HG03575 (cell line): ENCODE measurements at regions not wholly inside any gene's neighbourhood (a gene's known extent, or its start where the extent isn't known, plus 50 kb on each side); places are given as distances from the start of the nearest gene placed in this dataset.
"Not testable (repeated sequence)": the region's sequence is repeated elsewhere in the genome, so short reads cannot be mapped to it uniquely, and the experiment has no call there.

ENCODE experiments used
- ATAC-seq: cut with Tn5 transposase; IDR thresholded peaks from one replicate; pipeline ENCODE4 v1.9.1; 2021; ENCODE audit not compliant: unreplicated experiment, insufficient number of reproducible peaks, low FRiP score; ENCODE audit errors: extremely low read depth

GRCh38 chr2:88855620-88856408, 164.3 kb downstream of the RPIA start:
- ATAC-seq, result no peak

- ATAC-seq, result no peak
Observed at GRCh38 chr2:88856409-88857135, 165.1 kb downstream of the RPIA start.

GRCh38 chr2:88857274-88857741, 165.8 kb downstream of the RPIA start:
- no peak for ATAC-seq

- no peak for ATAC-seq
Observed at GRCh38 chr2:88857951-88858411, 166.5 kb downstream of the RPIA start.

GRCh38 chr2:88859461-88859860, 168.0 kb downstream of the RPIA start:
- no peak for ATAC-seq

- ATAC-seq, result no peak
Observed at GRCh38 chr2:88860421-88861075, 169.1 kb downstream of the RPIA start.

GRCh38 chr2:88865801-88866371, 174.4 kb downstream of the RPIA start:
- ATAC-seq, result no peak

GRCh38 chr2:88866756-88867155, 175.3 kb downstream of the RPIA start:
- no peak for ATAC-seq

GRCh38 chr2:88868861-88869260, 177.4 kb downstream of the RPIA start:
- ATAC-seq, result no peak

GRCh38 chr2:88870267-88870839, 178.9 kb downstream of the RPIA start:
- no peak for ATAC-seq

GRCh38 chr2:88871336-88871735, 179.9 kb downstream of the RPIA start:
- ATAC-seq, result no peak

- ATAC-seq, result no peak
Observed at GRCh38 chr2:88873620-88874019, 182.1 kb downstream of the RPIA start.

- ATAC-seq, result no peak
Observed at GRCh38 chr2:88874063-88874657, 182.7 kb downstream of the RPIA start.

GRCh38 chr2:88875736-88876135, 184.3 kb downstream of the RPIA start:
- ATAC-seq, result no peak

GRCh38 chr2:88880441-88880953, 189.0 kb downstream of the RPIA start:
- no peak for ATAC-seq

GRCh38 chr2:88885275-88885674, 193.8 kb downstream of the RPIA start:
- peak; percentile 59 for ATAC-seq

GRCh38 chr2:88885679-88886416, 194.4 kb downstream of the RPIA start:
- no peak for ATAC-seq

GRCh38 chr2:88887466-88887865, 196.0 kb downstream of the RPIA start:
- not testable (repeated sequence) for ATAC-seq
